HG03103 (cell line): ENCODE measurements at regions not wholly inside any gene's neighbourhood (a gene's known extent, or its start where the extent isn't known, plus 50 kb on each side); places are given as distances from the start of the nearest gene placed in this dataset.

ENCODE experiments used
- ATAC-seq: cut with Tn5 transposase; IDR thresholded peaks from one replicate; pipeline ENCODE4 v1.9.1; 2021; ENCODE audit warnings: low read depth; ENCODE audit not compliant: unreplicated experiment

DNA sequence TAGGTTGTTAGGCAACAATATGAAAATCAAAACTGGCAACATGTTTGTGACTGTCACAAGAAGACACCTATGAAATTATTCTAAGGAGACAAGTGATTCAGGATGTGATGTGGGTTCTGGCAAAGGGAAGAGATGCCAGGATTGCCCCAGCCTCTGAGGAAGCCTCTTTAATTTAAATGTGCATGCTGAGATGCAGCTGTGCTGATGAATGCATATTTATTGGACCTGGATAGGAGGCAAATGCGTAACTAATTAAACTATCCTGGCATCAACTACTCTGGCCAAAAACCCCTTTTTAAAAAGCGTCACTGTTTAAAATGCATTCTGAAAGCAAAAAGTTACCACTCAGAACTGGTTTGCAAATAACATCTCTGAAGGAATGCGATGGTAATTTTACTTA is 176.5 kb upstream of the DPH6 start:
- no peak for ATAC-seq

DNA sequence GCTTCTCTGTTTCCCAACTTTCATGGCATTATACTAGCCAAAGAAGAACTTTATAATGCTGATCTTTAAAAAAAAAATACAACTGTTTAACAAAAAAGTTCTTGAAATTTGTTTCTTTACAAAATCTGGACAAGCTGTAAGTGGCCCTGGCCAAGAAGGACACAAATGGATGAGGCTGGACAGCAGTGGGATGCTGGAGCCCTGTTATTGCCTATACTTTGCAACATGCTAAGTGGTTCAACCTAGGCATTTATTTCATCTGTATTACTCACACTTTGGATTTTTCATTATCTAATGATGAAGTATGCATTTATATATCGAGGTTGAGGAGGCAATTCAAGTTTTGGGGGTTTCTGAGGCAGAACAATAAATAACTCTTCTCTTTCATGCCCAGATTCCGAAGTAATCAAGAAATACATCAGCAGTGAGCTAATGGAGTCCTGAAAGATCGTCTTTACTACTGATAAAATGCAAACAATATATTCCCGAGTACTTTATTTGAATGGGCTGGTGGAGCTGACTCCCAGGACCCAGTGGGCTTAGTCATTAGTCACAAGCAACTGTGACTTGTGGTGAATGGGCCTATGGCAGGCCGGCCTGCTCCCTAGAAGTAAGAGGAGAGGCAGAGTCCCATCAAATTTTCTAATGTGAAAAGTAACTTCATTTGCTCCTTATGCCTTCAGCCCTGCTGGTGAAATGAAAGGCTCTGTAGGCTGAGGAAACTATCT is 177.3 kb upstream of the DPH6 start:
- no peak for ATAC-seq

DNA sequence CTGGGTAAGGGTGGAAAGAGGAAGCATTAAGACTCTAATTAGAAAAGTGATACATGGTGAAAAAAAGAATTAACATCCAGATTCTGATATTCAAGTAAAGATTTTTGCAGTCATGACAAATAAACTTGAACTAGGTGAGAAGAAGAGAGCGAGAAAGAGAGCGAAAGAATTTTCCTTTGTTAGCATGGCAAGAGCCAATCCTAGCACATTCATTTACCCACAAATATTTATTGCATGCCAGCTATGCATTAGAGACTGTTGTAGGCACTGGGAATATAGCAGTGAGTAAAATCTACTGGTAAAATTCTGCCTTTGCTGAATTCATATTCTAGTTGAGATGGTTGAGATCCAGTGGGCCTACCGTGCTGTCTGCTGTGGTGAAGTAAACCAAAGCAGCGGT is 177.9 kb upstream of the DPH6 start:
- ATAC-seq, result no peak

DNA sequence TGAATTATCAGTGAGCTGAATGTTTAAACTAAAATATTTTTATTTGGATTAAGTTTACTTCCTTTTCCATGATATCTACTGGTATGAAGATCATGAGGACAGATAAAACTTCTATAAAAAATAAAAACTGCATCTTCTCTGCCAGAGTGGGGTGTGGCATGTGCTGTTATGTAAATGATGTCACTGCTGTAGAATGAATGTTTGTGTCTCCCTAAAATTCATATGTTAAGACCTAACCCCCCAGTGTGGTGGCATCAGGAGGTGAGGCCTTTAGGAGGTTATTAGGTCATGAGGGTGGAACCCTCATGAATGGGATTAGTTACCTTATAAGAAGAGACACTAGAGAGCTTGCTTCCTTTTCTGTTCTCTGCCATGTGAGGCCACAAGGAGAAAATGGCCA is 178.7 kb upstream of the DPH6 start:
- no peak for ATAC-seq

DNA sequence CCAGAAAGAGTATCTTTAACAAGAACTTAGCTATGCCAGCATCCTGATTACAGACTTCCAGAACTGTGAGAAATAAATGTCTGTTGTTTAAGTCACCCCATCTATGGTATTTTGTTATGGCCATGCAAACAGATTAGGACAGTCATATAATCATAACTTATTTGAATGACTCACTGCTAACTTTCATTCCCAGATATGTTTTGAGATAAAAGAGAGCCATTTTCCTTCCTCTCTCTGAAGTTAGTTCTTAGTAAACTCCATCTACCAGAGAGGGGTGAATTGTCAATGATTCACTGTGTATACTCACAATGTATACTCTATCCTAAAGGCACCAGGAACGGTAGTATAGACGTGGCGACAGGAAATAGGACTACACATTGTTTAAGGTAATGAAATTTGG is 179.4 kb upstream of the DPH6 start:
- ATAC-seq, result no peak

DNA sequence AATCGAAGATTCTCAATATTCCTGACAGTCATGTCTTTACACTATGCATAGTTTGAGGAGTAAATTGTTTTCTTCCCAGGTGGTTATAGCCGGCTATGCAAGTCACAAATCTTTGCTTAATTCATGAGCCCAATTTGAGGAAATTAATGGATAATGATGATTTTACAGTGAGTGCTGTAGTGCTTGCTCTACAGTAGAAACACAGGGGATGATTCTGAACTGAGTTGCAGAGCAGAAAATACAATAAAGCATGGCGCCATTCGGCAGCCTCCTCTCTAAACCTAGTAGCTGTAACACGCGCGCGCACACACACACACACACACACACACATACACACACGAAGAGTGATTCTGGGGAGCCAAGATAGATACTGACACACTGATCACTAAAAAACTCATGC is 181.7 kb upstream of the DPH6 start:
- no peak for ATAC-seq

DNA sequence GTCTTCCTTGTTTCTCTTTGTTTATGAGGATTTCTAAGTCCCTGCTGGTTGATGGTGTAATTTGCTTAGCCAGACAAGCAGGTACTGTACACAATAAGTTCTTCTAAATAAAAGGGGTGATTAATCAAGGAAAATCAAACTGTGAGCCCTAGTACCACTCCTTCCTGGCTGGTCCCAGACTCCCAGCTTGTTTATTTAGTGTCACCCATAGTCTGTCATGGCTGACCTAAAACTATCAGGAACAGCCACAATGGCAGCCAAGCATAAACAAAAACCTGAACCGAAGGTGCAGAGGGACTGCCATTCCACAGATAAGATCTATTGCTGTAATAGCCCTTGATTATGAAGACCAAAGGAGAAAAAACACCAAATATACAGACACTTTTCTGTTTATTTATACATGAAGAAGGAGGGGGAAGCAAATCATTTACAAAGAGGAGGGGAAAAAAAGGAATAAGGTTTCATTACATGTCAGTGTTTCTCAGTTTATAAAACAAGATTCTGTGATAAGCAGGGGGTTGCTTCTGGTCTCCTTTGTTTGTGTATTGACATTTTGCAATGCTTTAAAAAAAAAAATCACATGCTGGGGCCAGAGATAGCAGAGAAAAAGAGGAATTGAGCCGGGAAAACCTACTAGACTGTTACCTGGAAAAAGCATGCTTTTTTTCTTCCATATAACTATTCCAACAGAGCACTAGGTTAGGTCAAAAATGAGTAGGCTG is 182.4 kb upstream of the DPH6 start:
- no peak for ATAC-seq

DNA sequence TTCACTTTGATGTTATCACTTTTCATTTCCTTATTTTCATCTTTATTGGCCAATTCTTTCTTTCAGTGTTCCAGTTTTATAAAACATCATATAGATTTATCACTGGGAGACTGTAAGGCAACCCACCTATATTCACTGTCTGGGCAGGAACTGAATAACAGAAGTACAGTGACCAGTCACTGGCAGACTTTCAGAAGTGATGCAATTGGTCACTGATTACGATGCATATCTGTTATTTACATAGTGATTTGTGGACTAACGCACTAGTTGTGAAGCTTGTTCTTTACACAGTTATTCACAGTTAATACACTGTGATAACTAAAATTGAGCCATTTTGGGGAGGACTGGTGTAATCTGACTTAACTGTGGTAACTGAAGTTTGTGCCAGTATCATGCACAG is 190.2 kb upstream of the DPH6 start:
- ATAC-seq, result no peak

DNA sequence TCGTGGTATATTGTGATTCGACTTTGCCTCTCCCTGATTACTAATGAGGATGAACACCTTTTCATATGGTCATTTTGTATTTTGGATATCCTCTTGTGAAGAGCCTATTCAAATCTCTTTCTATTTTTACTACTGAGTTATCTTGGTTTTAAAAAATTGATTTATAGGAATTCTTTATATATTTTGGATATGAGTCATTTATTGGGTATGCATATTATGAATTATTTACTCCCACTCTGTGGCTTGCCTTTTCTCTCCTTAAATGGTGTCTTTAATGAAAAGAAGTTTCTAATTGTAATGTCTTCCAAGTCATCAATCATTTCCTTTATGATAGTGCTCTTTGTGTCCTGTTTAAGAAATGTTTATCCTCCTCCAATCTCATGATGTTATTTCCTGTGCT is 191.5 kb upstream of the DPH6 start:
- ATAC-seq, result no peak

DNA sequence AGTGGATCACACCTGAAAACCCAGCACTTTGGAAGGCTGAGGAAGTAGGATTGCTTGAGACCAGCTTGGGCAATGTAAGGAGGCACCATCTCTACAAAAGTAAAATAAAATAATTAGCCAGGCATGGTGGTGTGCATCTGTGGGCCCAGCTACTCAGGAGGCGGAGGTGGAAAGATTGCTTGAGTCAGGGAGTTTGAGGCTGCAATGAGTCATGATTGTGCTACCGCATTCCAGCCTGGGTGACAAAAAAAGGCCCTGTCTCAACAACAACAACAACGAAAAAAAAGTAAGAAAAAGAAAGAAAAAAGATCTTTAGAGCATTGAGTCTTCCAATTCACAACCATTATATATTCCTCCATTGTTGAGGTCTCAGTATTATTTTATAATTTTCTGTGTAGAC is 192.4 kb upstream of the DPH6 start:
- no peak for ATAC-seq

DNA sequence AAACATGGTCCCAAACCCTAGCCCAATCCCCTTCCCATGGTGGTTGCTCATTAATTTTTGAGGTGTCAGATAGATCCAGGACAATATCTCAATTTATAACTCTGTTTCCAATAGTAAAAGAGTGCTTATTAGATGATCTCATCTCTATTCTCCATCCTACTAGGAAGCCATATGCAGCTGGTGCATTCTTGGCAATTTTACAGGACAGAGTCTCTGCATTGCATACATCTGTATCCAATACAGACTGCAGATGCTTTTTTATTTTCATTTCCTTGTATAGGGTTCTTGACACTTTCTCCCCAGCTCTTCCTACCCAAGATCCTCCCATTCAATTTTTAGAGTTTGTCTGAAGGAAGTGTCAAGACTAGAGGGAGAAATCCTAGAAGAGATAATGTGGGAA is 194.8 kb upstream of the DPH6 start:
- no peak for ATAC-seq

DNA sequence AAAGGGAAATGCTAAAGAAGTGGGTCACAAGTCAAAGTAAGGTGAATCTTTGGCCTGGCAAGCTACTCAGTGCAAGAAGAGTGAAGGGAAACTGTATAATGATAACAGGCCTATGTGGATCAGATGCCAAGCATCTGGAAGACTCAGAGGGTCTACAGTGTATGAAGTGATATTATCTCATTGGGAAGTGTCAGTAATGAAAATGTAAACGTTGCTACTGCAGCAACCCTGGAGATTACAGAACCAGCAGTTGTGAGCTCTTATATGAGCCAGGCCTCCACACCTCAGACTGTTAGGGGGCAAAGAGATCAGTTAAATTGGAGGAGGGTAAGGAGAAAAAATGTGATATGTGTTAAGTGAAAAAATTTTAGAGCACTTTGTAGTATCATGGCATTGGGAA is 195.4 kb upstream of the DPH6 start:
- ATAC-seq, result no peak

DNA sequence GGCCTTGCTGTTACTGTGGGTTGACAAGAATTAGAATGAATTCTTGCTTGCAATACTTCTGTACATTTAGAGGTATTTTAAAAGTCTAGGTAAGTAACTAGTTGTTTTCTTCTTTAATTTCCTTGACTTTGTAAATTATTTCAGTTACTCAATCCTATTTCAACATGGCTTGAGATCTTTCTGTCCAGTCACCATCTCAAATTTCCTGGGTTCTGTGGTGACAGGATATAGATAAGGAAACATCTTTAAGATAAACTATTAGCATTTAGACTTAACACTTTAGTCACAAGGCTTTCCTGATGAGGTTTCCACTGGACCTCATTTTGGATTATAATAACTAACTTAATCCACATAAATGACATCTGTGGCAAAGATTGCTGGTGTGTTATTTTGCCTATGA is 195.9 kb upstream of the DPH6 start:
- ATAC-seq, result no peak

DNA sequence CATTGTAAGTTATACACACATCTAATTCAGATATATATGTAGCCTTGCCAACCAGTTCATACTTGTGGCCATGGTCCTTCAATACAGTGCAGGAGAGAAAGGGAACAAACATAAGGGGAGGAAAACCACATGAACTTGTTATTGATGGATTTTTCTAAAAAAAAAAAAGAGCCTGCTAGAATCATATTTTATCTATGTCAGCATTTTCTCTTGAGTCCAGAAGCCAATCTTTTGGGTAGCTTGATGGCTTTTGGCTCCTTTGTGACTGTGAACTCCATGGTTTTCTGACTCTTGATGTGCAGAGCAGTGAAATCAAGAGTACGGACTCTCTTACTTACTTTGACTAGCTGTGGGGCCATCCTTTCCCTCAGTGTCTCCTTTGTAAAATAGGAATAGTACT is 197.4 kb upstream of the DPH6 start:
- no peak for ATAC-seq

DNA sequence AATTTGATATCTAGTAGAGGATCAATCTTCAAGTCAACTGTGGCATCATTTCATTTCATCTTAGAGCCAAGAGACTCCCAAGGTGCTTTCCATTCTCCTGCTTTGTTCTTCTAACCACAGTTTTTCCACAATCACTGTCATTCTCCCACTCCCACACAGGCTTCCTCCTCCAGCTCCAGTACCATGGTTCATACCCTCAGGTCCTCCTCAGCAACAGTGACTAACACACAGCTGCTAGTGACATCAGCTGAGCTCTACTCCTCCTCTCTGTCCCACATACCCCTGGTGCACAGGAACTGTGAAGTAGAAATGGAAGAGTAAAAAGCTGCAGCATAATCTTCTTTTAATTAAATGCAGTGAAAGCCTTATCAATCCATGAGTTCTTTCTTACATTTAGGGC is 200.2 kb upstream of the DPH6 start:
- ATAC-seq, result no peak

DNA sequence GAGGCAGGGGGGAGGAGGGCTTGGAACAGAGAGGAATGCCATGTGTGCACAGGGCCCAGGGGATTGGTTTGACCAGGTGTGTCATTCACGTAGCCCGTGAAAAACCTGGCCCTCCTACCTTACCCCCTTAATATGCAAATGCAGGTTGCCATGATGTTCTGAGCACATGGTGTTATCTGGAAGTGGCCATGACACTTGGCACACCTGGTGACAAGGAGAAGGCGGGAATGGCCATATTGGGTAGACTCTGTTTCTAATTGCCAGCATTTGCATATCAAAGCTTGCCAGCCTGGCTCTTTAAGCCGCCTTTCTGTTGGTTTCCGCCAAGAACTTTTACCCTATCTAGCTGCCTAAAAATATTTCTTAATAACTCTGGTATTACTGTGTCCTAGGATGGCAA is 202.1 kb upstream of the DPH6 start:
- no peak for ATAC-seq

DNA sequence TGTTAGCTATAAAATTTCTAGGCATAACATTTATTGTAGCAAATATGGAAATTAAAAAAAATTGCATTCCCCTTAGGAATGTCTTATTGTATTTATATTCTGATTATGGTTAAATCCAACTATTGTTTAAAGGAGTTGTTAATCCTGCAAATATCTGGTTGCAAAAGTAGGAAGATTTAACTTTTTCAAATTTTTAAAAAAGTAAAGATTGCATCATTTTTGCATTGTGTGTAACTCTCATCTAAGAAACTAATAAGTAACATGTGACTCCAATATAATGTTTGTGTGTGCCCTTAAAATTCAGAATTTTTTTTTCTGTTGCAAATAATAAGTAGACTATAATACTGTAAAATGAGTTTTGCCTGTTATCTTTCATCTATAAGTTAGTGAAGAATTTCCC is 204.1 kb upstream of the DPH6 start:
- no peak for ATAC-seq

DNA sequence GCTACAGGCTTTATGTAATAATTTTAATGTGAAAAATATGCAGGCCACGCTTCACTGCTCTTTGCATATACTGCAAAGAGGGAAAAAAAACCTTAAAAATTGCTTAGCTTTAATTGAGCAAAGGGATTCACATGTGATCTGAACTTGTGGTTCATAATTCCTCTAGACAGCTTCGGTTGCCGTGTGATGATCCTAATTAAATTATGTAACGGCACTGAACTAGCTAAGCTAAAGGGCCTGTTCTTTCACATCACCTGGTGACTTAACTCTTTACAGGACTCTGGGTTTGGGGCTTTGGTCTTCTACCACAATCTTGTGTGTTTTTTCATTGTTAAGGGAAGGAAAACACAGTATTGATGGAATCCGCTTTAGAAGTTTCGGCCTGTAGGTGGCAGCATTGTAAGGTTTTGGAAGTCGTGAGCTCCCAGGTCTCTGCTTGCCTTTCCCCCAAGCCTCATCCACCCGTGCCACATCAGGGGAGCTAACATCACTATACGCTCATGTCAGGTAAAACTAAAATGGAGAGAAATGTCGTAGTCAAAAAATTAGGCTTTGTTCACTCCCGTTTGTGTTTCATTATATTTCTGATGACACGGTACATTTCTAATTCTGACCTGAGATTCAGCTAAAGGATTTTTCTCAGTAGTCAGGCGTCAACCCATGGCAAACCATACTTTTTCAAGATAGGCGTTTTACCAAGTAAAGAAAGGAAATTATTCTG is 205.6 kb upstream of the DPH6 start:
- ATAC-seq, result peak; percentile 83

DNA sequence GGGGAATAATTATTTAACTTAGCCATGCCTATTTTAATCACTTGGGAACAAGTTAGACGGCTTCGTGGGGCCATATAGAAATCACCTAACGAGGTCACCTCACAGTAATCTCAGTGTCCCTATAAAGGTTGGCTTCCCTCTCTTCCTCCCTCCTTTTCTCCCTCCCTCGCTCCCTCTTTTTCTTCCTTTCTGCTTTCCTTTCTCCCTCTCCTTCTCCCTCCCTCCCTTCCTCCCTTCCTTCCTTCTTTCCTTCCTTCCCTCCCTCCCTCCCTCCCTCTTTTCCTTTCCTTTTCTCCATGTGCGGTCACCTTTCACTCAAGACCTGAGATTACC is 206.1 kb upstream of the DPH6 start:
- no peak for ATAC-seq

DNA sequence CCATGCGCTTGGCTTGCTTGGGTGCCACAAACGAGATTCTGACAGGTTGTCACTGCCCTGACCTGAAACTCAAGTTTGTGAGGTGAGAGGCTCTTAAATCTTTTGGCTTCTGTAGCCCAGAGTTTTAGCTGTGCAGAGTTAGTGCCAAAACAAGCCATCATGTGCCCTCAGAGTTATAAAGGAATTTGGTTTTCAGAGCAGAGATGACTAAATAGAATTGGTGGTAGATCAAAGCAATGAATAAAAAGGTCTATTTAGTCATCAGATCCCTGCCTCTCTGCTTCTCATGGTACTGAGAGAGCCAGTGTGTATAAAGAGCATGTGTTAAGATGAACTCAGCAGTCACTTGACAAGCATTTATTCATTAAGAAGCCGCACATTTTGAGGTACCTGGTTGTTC is 207.5 kb upstream of the DPH6 start:
- no peak for ATAC-seq

DNA sequence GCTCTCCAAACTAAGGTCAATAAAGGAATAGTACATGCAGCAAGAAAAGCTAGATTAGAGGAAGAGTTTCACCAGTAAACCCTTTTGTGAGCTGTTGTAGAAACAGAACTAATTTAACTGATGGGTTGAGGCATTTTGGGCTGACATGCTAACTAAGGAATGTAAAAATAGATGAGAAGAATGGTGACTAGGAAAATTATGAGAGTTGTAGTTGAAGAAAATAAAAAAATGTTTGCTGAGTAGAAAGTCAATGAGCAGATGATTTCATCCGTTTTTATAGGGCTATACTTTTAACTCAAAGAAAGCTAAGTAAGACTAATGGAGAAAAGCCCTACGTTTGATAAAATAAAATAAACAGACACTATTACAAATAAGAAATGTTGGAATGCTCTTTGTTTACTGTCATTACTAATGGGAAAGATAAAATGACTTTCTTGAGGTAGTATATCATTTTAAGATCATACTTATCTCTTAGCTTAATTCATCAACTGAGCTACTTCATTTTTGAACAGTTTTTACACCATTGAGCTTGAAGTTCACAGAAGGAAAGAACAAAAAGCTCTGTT is 209.4 kb upstream of the DPH6 start:
- no peak for ATAC-seq

DNA sequence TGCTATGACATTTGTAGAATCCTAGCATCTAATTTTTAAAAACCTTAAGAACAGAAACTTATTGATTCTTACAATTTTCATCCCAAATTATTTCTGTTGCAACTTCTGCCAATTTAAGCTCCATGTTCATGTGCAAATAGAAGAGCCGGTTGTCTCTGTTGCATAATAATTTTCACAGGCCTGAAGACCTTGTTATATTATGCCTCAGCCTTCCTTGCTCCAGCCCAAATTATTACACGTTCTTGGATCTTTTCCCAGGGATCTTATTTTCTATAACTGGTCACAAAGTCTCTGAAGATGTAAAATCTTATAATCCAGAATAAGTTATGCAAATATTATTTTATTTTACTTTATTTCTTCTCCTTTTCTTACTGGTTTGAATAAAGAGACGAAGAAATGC is 210.7 kb upstream of the DPH6 start:
- ATAC-seq, result no peak
